ENCODE measurements at regions not wholly inside any gene's neighbourhood (a gene's known extent, or its start where the extent isn't known, plus 50 kb on each side); places are given as distances from the start of the nearest gene placed in this dataset.

DNA sequence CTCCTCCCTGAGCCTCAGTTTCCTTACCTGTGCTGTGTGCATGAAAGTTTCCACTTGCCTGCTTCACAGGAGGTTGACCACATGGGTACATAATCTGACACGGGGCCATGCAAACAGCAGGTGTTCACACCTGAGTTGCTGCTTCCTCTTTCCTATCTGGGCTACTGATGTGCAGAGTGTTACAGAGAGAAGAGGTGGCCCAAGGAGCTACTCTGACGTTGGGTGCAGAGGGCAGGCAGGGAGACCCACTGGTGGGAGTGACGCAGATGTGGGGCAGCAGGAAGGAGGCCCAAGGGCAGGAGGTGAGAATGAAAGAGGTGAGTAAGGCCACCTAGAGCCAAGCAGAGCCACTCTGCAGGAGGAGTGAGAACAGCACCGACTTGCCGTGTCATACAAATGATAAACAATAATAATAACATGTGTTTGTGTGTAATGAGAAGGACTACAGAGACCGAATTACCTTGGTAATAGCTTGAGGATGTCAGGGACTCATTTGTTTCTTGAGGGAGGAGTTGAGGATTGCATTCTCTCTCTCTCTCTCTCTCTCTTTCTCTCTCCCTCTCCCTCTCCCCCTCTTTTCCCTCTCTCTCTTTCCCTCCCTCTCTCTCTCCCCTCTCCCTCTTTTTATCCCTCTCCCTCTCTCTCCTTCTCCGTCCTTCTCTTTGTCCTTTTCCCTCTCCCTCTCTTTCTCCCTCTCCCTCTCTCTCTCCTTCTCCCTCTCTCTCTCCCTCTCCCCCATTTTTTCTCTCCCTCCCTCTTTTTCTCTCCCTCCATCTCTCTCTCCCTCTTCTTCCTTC, 87.4 kb upstream of the IGSF21 start:
- no peak for DNase-seq

- no peak for DNase-seq
Measured at GRCh38 chr1:18021242-18021641, 86.4 kb upstream of the IGSF21 start.

DNA sequence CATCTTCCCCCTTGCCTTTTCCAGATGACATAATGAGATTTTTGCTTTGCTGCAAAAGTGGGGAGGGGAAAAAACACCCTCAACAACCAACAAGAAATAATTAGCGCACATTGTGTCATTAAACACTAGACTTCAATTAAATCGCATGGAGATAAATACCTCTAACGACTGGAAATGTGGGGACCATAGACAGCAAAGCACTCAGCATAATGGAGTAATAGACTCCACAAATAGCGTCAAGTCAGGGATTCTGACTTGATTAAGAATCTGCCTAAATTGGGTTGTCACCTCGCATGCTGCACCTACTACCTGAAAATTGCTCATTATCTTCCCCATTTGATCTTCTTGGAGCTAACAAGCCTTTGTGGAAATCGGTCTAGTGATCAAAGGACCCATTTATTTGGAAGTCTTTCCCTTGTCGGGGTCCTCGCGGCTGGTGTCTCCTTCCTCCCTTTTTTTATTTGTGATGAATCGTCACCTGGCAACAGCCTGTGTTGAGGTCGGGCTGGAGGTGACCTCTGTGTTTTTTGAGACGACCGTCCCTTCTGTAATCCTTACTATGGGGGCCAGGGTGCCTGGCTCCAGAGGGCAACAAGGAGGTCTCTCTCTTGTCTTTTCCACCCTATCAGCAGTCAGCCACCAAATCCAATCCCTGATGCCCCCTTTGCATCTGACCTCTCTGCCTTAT, 75.3 kb upstream of the IGSF21 start:
- DNase-seq = no peak

DNA sequence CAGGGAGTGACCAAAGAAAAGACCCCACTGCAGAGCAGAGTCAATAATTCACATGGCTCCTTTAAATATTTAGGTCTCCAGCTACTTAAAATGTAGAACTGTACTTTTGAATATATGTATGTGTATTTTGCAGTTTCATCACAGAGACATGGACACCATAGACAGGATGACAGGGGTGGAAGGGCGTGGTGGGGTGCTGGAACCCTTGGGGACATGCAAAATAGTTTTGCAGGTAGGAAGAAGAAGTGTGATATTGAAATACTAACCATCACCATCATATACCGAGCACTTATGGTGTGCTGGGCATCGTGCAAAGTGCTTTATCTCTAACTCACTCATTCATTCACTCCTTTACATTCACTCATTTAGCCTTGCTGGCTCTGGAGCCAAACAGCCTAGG, 72.5 kb upstream of the IGSF21 start:
- DNase-seq = no peak

DNA sequence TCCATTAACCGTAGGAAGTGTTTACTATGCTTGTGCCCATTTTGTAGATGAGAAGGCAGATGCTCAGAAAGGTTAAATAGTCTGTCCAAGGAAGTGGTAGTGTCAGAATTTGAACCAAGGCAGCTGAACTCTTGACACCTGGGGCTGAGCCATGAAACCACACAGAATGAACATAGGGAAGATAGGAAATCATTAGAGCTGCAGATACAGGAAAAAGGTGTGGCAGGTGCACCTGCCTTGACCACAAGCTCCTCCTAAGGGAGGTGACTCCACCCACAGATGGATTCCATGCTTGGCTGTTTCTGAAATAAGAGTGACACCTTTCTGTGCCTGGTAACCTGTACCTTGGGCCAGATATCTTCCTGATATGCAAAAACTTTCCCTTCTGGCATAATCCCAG, 69.9 kb upstream of the IGSF21 start:
- no peak for DNase-seq

DNA sequence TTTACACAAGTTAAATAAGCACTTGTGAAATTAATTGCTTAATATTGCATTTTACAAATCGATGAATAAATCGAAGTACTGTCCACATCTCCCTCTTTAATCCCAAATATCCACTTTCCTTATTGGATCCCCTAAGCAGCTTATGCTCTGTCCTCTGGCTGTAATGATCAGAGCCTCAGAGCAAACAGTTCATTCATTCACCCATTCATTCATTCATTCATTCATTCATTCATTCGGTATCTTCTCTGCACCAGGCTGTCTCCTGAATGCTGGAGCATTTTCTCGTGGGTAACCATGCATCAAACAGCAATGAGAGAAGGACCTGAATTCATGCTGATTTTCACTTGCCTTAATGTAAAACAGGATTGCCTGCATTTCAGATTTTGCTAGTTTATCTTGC, 69.5 kb upstream of the IGSF21 start:
- no peak for DNase-seq

- DNase-seq = no peak
Measured at GRCh38 chr1:18039102-18039501, 68.5 kb upstream of the IGSF21 start.

- DNase-seq = no peak
Measured at GRCh38 chr1:18041102-18041501, 66.5 kb upstream of the IGSF21 start.

- DNase-seq = no peak
Measured at GRCh38 chr1:18041685-18042355, 65.8 kb upstream of the IGSF21 start.

DNA sequence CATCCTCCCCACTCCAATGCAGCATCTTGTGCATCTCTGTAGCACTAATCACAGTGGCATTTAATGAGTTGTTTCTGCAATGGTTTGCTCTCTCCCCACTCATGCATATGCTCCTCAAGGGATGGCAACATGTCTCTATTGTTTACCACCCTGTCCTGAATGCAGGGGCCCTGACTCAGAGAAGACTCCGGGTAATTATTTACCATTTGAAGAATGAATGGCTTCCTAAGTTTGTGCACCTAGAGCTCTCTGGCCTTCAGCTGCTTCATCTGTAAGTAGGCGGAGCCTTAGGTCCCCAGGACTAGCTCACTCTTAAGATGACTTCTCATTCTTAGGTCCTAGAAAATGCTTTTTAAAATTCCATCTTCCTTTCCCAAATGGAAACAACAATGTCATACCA, 63.7 kb upstream of the IGSF21 start:
- no peak for DNase-seq

DNA sequence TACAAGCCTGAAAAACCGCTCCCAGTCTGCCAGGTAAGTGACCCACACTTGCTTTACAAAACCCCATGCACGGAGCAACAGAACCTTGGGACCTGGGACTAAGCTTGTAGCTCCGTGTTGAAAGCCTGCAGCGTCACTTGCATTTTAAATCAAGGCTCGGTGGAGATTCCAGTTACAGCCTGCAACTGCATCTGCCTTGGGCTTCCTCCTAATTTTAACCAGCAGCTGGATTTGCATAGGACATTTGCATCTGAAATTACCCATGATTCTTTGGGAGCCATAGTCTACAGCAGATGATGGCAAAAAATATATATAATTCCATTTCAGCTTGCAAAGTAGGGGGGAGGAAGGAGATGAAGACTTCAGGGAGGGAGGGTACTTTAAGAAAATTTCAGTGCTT, 62.4 kb upstream of the IGSF21 start:
- DNase-seq = no peak

DNA sequence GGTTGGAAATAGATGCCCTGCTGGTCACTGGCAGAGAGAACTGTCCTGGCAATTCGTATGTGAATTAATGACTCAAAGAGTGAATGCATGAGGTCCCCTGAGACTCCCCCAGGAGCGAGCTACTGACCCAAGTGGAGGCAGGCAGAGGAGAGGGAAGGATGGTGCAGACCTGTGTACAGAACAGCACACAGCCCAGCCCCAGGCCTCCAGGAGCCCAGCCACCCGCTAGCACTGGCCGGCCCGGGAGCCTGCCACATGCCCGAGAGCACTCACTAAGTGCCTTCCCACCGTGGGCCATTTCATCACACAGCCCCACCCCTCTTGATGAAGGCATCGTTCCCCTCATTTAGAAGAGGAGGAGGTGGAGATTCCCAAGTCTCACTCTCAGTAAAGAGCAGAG, 62.0 kb upstream of the IGSF21 start:
- DNase-seq = no peak

- DNase-seq = no peak
Measured at GRCh38 chr1:18047122-18047521, 60.5 kb upstream of the IGSF21 start.

- DNase-seq = no peak
Measured at GRCh38 chr1:18049228-18049627, 58.4 kb upstream of the IGSF21 start.

- no peak for DNase-seq
Measured at GRCh38 chr1:18052671-18053070, 54.9 kb upstream of the IGSF21 start.

GRCh38 chr1:18055156-18055555, 52.4 kb upstream of the IGSF21 start:
- DNase-seq = no peak

DNA sequence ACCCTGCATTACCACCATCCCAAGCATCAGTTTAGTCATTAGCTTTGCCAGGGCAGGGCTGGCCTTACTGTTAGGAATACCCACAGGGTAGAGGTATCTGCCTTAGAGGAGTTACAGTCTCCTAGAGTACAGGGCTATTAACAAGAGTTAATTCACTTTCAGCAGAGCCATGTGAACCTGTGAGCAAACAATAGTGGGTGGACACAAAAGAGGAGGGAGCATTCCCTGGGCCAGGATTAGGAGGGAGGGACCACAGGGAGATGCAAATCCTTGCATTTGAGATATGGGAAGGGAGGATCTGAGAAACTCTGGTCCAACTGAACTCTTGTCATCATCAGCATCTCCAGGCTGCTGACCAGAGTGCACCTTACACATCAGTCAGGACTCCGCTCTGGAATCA, 51.1 kb upstream of the IGSF21 start:
- DNase-seq = no peak

DNA sequence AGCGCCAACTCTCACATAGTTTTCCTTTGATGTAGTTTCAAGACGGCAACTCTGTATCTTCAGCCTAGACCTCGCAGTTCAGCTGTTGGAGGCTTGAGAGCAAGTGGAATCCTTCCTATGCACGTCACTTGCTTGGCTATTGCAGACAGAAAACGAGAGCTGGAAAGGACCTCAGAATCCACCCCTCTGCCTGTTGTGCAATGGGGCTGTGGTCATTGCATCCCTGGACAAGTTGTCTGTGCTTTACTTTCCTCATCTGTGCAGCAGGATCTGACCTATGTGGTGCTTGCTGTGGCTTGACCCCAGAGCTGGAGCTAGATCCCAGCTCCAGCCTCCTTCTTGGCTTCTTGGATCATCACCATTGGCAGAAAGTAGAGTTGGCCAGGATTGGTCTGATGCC, 50.0 kb upstream of the IGSF21 start:
- DNase-seq = no peak

All from HCEC 1CT (cell line).